H9 (cell line): ENCODE measurements at regions not wholly inside any gene's neighbourhood (a gene's known extent, or its start where the extent isn't known, plus 50 kb on each side); places are given as distances from the start of the nearest gene placed in this dataset.

Experiments used
- DNase-seq: peaks from one replicate; pipeline ENCODE4 v3.0.0-alpha.2; 2017
- H2AFZ ChIP-seq: one replicate; pipeline ENCODE4 v1.6.1; 2013; ENCODE audit warnings: mild to moderate bottlenecking, low read length, control low read depth, moderate library complexity
- H2AK5ac ChIP-seq: 2 replicates; pipeline ENCODE4 v1.6.1; 2013; ENCODE audit warnings: low read length, control low read depth, mixed read lengths; ENCODE audit not compliant: insufficient read length
- H2BK120ac ChIP-seq: one replicate; pipeline ENCODE4 v1.6.1; 2013; ENCODE audit warnings: low read depth, mild to moderate bottlenecking, low read length, control low read depth, inconsistent platforms; ENCODE audit not compliant: poor library complexity, severe bottlenecking
- H2BK12ac ChIP-seq: 2 replicates; pipeline ENCODE4 v1.6.1; 2013; ENCODE audit warnings: low read length, control low read depth, mixed read lengths, low read depth; ENCODE audit not compliant: insufficient read length
- H2BK15ac ChIP-seq: 2 replicates; pipeline ENCODE4 v1.6.1; 2013; ENCODE audit warnings: low read depth, low read length, control low read depth
- H2BK20ac ChIP-seq: one replicate; pipeline ENCODE4 v1.6.1; 2013; ENCODE audit warnings: low read depth, mild to moderate bottlenecking, low read length, control low read depth, inconsistent platforms; ENCODE audit not compliant: poor library complexity, severe bottlenecking
- H2BK5ac ChIP-seq: 2 replicates; pipeline ENCODE4 v1.6.1; 2013; ENCODE audit warnings: low read length, control low read depth, mixed read lengths; ENCODE audit not compliant: insufficient read length
- H3K14ac ChIP-seq: 2 replicates; pipeline ENCODE4 v1.6.1; 2013; ENCODE audit warnings: low read length, control low read depth; ENCODE audit not compliant: insufficient read depth
- H3K18ac ChIP-seq: 2 replicates; pipeline ENCODE4 v1.6.1; 2013; ENCODE audit warnings: low read depth, mild to moderate bottlenecking, mixed read lengths, low read length, control low read depth; ENCODE audit not compliant: insufficient read length
- H3K23ac ChIP-seq: 2 replicates; pipeline ENCODE4 v1.6.1; 2013; ENCODE audit warnings: low read length, control low read depth, mixed read lengths, low read depth; ENCODE audit not compliant: insufficient read length
- H3K23me2 ChIP-seq: 2 replicates; pipeline ENCODE4 v1.6.1; 2013; ENCODE audit warnings: low read depth, mild to moderate bottlenecking, mixed read lengths, low read length, control low read depth; ENCODE audit not compliant: insufficient read length, poor library complexity, severe bottlenecking
- H3K27ac ChIP-seq: 2 replicates; pipeline ENCODE4 v1.5.1; 2013; ENCODE audit warnings: low read length, control low read depth, mixed read lengths, low read depth; ENCODE audit not compliant: insufficient read length
- H3K27me3 ChIP-seq: 2 replicates; pipeline ENCODE4 v1.6.1; 2013; ENCODE audit warnings: low read length, control low read depth, inconsistent platforms; ENCODE audit not compliant: insufficient read depth
- H3K4ac ChIP-seq: 2 replicates; pipeline ENCODE4 v1.6.1; 2013; ENCODE audit warnings: low read depth, mild to moderate bottlenecking, control low read depth, inconsistent platforms, low read length, moderate library complexity
- H3K4me1 ChIP-seq: 2 replicates; pipeline ENCODE4 v1.6.1; 2013; ENCODE audit warnings: low read length, control low read depth, inconsistent platforms; ENCODE audit not compliant: insufficient read depth
- H3K4me2 ChIP-seq: 2 replicates; pipeline ENCODE4 v1.6.1; 2013; ENCODE audit warnings: low read length, control low read depth, mixed read lengths; ENCODE audit not compliant: insufficient read length, insufficient read depth
- H3K56ac ChIP-seq: 2 replicates; pipeline ENCODE4 v1.6.1; 2013; ENCODE audit warnings: low read depth, mild to moderate bottlenecking, mixed read lengths, low read length, control low read depth; ENCODE audit not compliant: insufficient read length
- H3K79me1 ChIP-seq: 2 replicates; pipeline ENCODE4 v1.6.1; 2013; ENCODE audit warnings: low read depth, mild to moderate bottlenecking, moderate library complexity, low read length, control low read depth, inconsistent platforms; ENCODE audit not compliant: insufficient read depth, poor library complexity, severe bottlenecking
- H3K79me2 ChIP-seq: 2 replicates; pipeline ENCODE4 v1.6.1; 2013; ENCODE audit warnings: low read length, control low read depth, inconsistent platforms; ENCODE audit not compliant: insufficient read depth
- H3K9ac ChIP-seq: 2 replicates; pipeline ENCODE4 v1.6.1; 2013; ENCODE audit warnings: low read length, control low read depth, mixed read lengths; ENCODE audit not compliant: insufficient read length; ENCODE audit errors: extremely low read depth
- H3K9me3 ChIP-seq: one replicate; pipeline ENCODE4 v1.6.1; 2013; ENCODE audit warnings: low read depth, low read length, inconsistent platforms; ENCODE audit not compliant: control insufficient read depth
- H3T11ph ChIP-seq: one replicate; pipeline ENCODE4 v1.6.1; 2013; ENCODE audit warnings: mild to moderate bottlenecking, low read length, control low read depth, inconsistent platforms
- H4K20me1 ChIP-seq: one replicate; pipeline ENCODE4 v1.6.1; 2013; ENCODE audit not compliant: control insufficient read depth, insufficient read length, insufficient read depth
- H4K5ac ChIP-seq: 2 replicates; pipeline ENCODE4 v1.6.1; 2013; ENCODE audit warnings: low read depth, mild to moderate bottlenecking, mixed read lengths, low read length, control low read depth; ENCODE audit not compliant: insufficient read length
- H4K8ac ChIP-seq: replicated peaks from 2 replicates; pipeline ENCODE4 v1.6.1; 2013; ENCODE audit warnings: low read length, control low read depth, mixed read lengths, low read depth; ENCODE audit not compliant: insufficient read length
- H4K91ac ChIP-seq: 2 replicates; pipeline ENCODE4 v1.6.1; 2013; ENCODE audit warnings: low read depth, mild to moderate bottlenecking, moderate library complexity, mixed read lengths, low read length, control low read depth; ENCODE audit not compliant: insufficient read length
- H3K27ac Mint-ChIP-seq, 3 experiments: 2 replicates in 2 of 3; 3 replicates in 1 of 3; pipeline ENCODE4 v1.8.0; 2020 to 2021; ENCODE audit warnings: mixed read lengths in 3 of 3, mild to moderate bottlenecking in 1 of 3, moderate library complexity in 1 of 3
- H3K27me3 Mint-ChIP-seq: 2 replicates; pipeline ENCODE4 v1.8.0; 2021; ENCODE audit warnings: low read depth, mild to moderate bottlenecking, moderate library complexity, mixed read lengths
- H3K36me3 Mint-ChIP-seq, 3 experiments: 2 replicates in 2 of 3; 3 replicates in 1 of 3; pipeline ENCODE4 v1.8.0; 2020 to 2021; ENCODE audit warnings: low read depth in 3 of 3, mixed read lengths in 3 of 3; ENCODE audit not compliant: insufficient read depth in 1 of 3
- H3K4me1 Mint-ChIP-seq, 2 experiments: 2 replicates each; pipeline ENCODE4 v1.8.0; 2020; ENCODE audit warnings: mixed read lengths in 2 of 2
- H3K4me3 Mint-ChIP-seq, 2 experiments: 2 replicates in 1 of 2; 3 replicates in 1 of 2; pipeline ENCODE4 v1.8.0; 2020 to 2021; ENCODE audit warnings: mild to moderate bottlenecking in 2 of 2, mixed read lengths in 2 of 2, moderate library complexity in 1 of 2
- H3K9me3 Mint-ChIP-seq, 2 experiments: 2 replicates in 1 of 2; 3 replicates in 1 of 2; pipeline ENCODE4 v1.8.0; 2020; ENCODE audit warnings: mild to moderate bottlenecking in 2 of 2, mixed read lengths in 2 of 2, moderate library complexity in 1 of 2
- TF ChIP-seq, protein P1 (sequence below): fragments of 200-600 bp; sonication (generic); conservative IDR thresholded peaks from 3 replicates; pipeline ENCODE4 v1.8.0; 2021; ENCODE audit warnings: antibody characterized with exemption, mild to moderate bottlenecking

DNA sequence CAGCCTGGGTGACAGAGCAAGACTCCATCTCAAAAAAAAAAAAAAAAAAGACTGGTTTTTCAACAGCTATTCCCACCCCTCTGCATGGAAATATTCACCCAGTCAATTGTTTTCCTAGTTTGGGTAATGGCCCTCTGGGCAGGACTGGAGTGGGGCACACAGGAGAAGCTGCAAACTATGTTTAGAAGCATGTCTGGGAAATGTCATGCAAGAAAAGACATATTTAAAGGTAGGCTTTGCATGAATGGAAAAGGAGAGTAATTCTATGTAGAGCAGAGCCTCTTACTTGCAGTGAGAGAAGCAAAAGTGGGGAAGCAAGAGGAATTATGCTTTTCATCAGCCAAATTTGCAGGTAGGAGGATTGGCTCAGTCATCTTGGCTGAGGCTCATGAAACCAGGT lies 276.5 kb upstream of the PLEKHG7 start:
- H3K14ac ChIP-seq, result no peak overlapping the region
- H2BK15ac ChIP-seq, result no peak overlapping the region
- Mint-ChIP-seq H3K27ac (no peak overlapping the region; a peak in 1 of 7 replicates), H3K9me3 (no peaks in the 10 kb centered on the region; a peak in 2 of 5 replicates), H3K4me1 (peaks cover 43% of the 10 kb centered on the region in 2 experiments), H3K27me3 (no peaks in the 10 kb centered on the region), H3K36me3 (no peaks in the 10 kb centered on the region), H3K4me3 (no peak overlapping the region)
- no peak overlapping the region for H3K9ac ChIP-seq
- H3K23ac ChIP-seq, result no peak overlapping the region
- no peaks in the 10 kb centered on the region for H3K79me2 ChIP-seq
- H4K91ac ChIP-seq, result no peak overlapping the region
- H4K20me1 ChIP-seq, result no peaks in the 10 kb centered on the region
- no peaks in the 10 kb centered on the region for H3K9me3 ChIP-seq
- H3K23me2 ChIP-seq, result no peaks in the 10 kb centered on the region
- TF ChIP-seq, protein P1, sequence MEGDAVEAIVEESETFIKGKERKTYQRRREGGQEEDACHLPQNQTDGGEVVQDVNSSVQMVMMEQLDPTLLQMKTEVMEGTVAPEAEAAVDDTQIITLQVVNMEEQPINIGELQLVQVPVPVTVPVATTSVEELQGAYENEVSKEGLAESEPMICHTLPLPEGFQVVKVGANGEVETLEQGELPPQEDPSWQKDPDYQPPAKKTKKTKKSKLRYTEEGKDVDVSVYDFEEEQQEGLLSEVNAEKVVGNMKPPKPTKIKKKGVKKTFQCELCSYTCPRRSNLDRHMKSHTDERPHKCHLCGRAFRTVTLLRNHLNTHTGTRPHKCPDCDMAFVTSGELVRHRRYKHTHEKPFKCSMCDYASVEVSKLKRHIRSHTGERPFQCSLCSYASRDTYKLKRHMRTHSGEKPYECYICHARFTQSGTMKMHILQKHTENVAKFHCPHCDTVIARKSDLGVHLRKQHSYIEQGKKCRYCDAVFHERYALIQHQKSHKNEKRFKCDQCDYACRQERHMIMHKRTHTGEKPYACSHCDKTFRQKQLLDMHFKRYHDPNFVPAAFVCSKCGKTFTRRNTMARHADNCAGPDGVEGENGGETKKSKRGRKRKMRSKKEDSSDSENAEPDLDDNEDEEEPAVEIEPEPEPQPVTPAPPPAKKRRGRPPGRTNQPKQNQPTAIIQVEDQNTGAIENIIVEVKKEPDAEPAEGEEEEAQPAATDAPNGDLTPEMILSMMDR, result no peak
- no peak overlapping the region for H3K4ac ChIP-seq
- H4K5ac ChIP-seq, result no peak overlapping the region
- DNase-seq, result no peak
- no peak overlapping the region for H4K8ac ChIP-seq
- H3K4me2 ChIP-seq, result no peak overlapping the region
- no peak overlapping the region for H2BK20ac ChIP-seq
- H2BK120ac ChIP-seq, result no peak overlapping the region
- no peak overlapping the region for H2AFZ ChIP-seq
- no peak overlapping the region for H3K18ac ChIP-seq
- H3T11ph ChIP-seq, result no peak overlapping the region
- H2BK12ac ChIP-seq, result no peak overlapping the region
- H3K79me1 ChIP-seq, result no peaks in the 10 kb centered on the region
- no peak overlapping the region for H3K27ac ChIP-seq
- H3K4me1 ChIP-seq, result peaks cover 4% of the 10 kb centered on the region; the same call in 1 of the 2 replicates
- H2AK5ac ChIP-seq, result no peak overlapping the region
- no peak overlapping the region for H3K56ac ChIP-seq
- no peak overlapping the region for H2BK5ac ChIP-seq
- no peaks in the 10 kb centered on the region for H3K27me3 ChIP-seq
